ENCODE measurements at regions not wholly inside any gene's neighbourhood (a gene's known extent, or its start where the extent isn't known, plus 50 kb on each side); places are given as distances from the start of the nearest gene placed in this dataset.

DNA sequence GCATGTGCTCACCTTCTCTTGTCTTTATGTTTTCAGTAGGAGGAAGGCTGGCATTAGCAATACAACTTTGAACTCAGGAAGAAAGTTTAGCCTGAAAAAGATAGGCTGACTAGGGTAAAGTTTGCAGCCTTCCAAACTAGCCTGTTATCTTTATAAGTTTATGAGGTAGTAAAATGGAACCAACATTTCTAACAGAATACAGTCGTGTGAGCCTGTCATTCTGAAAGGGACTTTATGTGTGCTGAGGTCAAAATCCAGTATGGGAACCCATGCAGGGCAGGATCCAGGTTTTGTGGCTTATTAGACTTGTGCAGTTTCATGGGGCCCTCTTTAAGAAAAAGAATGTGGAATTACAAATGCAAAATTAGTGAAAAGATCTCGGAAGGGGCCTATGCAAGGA, 201.0 kb upstream of the PRPS1L1 start:
- no peak for DNase-seq (ENCODE audit: low read depth in 1 of 2, low spot score in 1 of 2)
- ChIA-PET CTCF (interaction anchor here (0.6 kb wide), 1 partner anchor 75 kb away, joined by 3 read pairs; no protein-coding TSS in a partner anchor), POLR2A (no interaction called here)
- Histone ChIP-seq H3K4me3 (no peak overlapping the region), H3K4me1 (no peaks in the 10 kb centered on the region), H3K4me2 (no peak overlapping the region), H3K27ac (no peak overlapping the region), H3K9me3 (no peaks in the 10 kb centered on the region)
- WGBS (ENCODE audit: missing lambda C conversion rate), result 17% methylated on average over 2 of the region's 2 CpGs
- no peak for ATAC-seq
- TF ChIP-seq, protein P1, sequence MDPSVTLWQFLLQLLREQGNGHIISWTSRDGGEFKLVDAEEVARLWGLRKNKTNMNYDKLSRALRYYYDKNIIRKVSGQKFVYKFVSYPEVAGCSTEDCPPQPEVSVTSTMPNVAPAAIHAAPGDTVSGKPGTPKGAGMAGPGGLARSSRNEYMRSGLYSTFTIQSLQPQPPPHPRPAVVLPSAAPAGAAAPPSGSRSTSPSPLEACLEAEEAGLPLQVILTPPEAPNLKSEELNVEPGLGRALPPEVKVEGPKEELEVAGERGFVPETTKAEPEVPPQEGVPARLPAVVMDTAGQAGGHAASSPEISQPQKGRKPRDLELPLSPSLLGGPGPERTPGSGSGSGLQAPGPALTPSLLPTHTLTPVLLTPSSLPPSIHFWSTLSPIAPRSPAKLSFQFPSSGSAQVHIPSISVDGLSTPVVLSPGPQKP (IDR thresholded peaks at IDR 0.05; ENCODE audit: low read depth, low read length), result no peak
- TF ChIP-seq POLR2A (IDR thresholded peaks at IDR 0.05; ENCODE audit: low read length) (no peak), CBX2 (IDR thresholded peaks at IDR 0.05; ENCODE audit: borderline replicate concordance, low read depth) (no peak), TP53 (CRISPR knock-in tag; IDR thresholded peaks at IDR 0.05) (no peak), RARB (CRISPR knock-in tag; IDR thresholded peaks at IDR 0.05) (no peak), HOXB5 (CRISPR knock-in tag; IDR thresholded peaks at IDR 0.05) (no peak), BHLHE40 (IDR thresholded peaks at IDR 0.05; ENCODE audit: low read depth, low read length) (no peak), RCOR1 (IDR thresholded peaks at IDR 0.05; ENCODE audit: low read depth, low read length) (no peak), TFCP2L1 (CRISPR knock-in tag; IDR thresholded peaks at IDR 0.05) (no peak), HEYL (CRISPR knock-in tag; IDR thresholded peaks at IDR 0.05) (no peak), CHD2 (IDR thresholded peaks at IDR 0.05; ENCODE audit: low read length, partially characterized antibody) (no peak), EHMT2 (IDR thresholded peaks at IDR 0.05; ENCODE audit: low read depth) (no peak), RFX5 (IDR thresholded peaks at IDR 0.05) (no peak), NPAS2 (CRISPR knock-in tag; IDR thresholded peaks at IDR 0.05; ENCODE audit: borderline replicate concordance) (no peak), KDM1A (IDR thresholded peaks at IDR 0.05; ENCODE audit: low read depth) (no peak), HDAC2 (IDR thresholded peaks at IDR 0.05) (no peak), ZC3H11A (IDR thresholded peaks at IDR 0.05) (no peak)
- TF ChIP-seq, protein P2, sequence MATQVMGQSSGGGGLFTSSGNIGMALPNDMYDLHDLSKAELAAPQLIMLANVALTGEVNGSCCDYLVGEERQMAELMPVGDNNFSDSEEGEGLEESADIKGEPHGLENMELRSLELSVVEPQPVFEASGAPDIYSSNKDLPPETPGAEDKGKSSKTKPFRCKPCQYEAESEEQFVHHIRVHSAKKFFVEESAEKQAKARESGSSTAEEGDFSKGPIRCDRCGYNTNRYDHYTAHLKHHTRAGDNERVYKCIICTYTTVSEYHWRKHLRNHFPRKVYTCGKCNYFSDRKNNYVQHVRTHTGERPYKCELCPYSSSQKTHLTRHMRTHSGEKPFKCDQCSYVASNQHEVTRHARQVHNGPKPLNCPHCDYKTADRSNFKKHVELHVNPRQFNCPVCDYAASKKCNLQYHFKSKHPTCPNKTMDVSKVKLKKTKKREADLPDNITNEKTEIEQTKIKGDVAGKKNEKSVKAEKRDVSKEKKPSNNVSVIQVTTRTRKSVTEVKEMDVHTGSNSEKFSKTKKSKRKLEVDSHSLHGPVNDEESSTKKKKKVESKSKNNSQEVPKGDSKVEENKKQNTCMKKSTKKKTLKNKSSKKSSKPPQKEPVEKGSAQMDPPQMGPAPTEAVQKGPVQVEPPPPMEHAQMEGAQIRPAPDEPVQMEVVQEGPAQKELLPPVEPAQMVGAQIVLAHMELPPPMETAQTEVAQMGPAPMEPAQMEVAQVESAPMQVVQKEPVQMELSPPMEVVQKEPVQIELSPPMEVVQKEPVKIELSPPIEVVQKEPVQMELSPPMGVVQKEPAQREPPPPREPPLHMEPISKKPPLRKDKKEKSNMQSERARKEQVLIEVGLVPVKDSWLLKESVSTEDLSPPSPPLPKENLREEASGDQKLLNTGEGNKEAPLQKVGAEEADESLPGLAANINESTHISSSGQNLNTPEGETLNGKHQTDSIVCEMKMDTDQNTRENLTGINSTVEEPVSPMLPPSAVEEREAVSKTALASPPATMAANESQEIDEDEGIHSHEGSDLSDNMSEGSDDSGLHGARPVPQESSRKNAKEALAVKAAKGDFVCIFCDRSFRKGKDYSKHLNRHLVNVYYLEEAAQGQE (IDR thresholded peaks at IDR 0.05), result no peak
- TF ChIP-seq, protein P3, sequence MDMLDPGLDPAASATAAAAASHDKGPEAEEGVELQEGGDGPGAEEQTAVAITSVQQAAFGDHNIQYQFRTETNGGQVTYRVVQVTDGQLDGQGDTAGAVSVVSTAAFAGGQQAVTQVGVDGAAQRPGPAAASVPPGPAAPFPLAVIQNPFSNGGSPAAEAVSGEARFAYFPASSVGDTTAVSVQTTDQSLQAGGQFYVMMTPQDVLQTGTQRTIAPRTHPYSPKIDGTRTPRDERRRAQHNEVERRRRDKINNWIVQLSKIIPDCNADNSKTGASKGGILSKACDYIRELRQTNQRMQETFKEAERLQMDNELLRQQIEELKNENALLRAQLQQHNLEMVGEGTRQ (IDR thresholded peaks at IDR 0.05), result no peak
- FAIRE-seq, result no peak

DNA sequence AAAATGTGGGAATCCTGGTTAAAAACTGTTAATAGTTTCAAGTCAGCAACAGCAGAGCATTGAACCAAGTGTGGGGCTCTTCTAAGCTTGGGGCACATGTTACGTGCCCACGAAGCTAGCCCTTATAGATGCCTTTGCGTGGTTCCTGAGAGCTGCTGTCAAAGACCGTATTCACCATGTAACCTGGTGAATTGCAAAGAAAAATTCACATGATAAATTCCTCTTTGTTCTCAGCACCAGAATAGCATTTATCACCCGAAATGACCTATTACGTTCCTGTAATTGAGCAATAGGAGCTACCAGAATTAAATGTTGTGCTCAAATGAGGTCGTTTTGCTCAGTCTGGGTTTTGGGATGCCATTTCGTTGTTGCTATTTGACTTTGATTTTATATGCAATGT, 202.6 kb upstream of the PRPS1L1 start:
- Histone ChIP-seq H3K4me2 (no peak overlapping the region), H3K9me3 (no peaks in the 10 kb centered on the region), H3K27ac (no peak overlapping the region), H3K4me1 (no peaks in the 10 kb centered on the region), H3K4me3 (no peak overlapping the region)
- ATAC-seq (no peak), DNase-seq (ENCODE audit: low read depth in 1 of 2, low spot score in 1 of 2) (no peak), FAIRE-seq (no peak)
- ChIA-PET POLR2A (no interaction called here), CTCF (no interaction called here)
- WGBS (ENCODE audit: missing lambda C conversion rate), result 38% methylated on average over 8 of the region's 8 CpGs
- TF ChIP-seq GATA3 (IDR thresholded peaks at IDR 0.05; ENCODE audit: borderline replicate concordance) (no peak), RNF2 (IDR thresholded peaks at IDR 0.05; ENCODE audit: borderline replicate concordance, low read depth) (no peak), MAFK (IDR thresholded peaks at IDR 0.05; ENCODE audit: partially characterized antibody) (no peak), FOSL2 (IDR thresholded peaks at IDR 0.05) (no peak), FOSL2 (CRISPR knock-in tag; IDR thresholded peaks at IDR 0.05) (no peak), CEBPB (IDR thresholded peaks at IDR 0.05) (no peak), KDM1A (IDR thresholded peaks at IDR 0.05; ENCODE audit: low read depth) (no peak), HOXB13 (CRISPR knock-in tag; IDR thresholded peaks at IDR 0.05; ENCODE audit: low read depth) (no peak), NPAS2 (CRISPR knock-in tag; IDR thresholded peaks at IDR 0.05; ENCODE audit: borderline replicate concordance) (no peak), POLR2A (IDR thresholded peaks at IDR 0.05; ENCODE audit: low read length) (no peak), CBX8 (IDR thresholded peaks at IDR 0.05) (no peak), HOXA7 (CRISPR knock-in tag; IDR thresholded peaks at IDR 0.05) (no peak), FOSB (CRISPR knock-in tag; IDR thresholded peaks at IDR 0.05) (no peak), ZFP36 (IDR thresholded peaks at IDR 0.05; ENCODE audit: borderline replicate concordance, partially characterized antibody) (no peak), ZNF302 (CRISPR knock-in tag; IDR thresholded peaks at IDR 0.05) (no peak)
